Fibroblast of pulmonary artery (primary cell): ENCODE measurements at regions not wholly inside any gene's neighbourhood (a gene's known extent, or its start where the extent isn't known, plus 50 kb on each side); places are given as distances from the start of the nearest gene placed in this dataset.

Experiments used
- DNase-seq: peaks from one replicate; pipeline ENCODE4 v3.0.0-alpha.2; 2010; ENCODE audit warnings: low read depth
- H3K4me3 ChIP-seq: replicated peaks from 2 replicates; pipeline ENCODE4 v1.5.1; 2011; ENCODE audit warnings: low read depth, mild to moderate bottlenecking, control low read depth, low read length, moderate library complexity
- TF ChIP-seq, protein P1 (sequence below): IDR thresholded peaks from 2 replicates; pipeline ENCODE4 v1.5.1; 2011; ENCODE audit warnings: mild to moderate bottlenecking, control low read depth, low read length, inconsistent platforms; ENCODE audit errors: missing control alignments

DNA sequence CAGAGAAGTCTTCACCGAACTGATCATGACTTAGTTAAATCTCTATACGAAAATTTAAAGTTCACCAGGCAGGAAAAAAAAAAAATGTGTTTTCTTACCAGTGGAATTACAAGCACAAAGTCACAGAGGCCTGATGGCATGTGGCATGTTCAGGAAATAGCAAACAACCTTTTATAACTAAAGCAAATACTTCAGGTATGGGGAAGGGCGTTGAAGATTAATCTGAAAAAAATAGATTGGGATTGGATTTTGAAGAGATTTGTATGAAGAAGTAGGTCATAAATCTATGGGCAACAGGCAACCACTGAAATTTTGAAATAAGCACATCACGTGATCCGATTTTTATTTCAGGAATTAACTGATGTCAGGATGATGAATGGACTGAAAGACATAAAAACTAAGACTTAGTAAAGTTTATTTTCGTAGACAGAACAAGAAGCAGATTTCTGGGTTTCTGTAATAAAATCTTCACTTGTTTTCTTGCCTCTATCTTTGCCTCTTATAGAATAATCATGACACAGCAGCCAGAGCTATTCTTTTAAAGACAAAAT lies 295.9 kb upstream of the ADGRL4 start:
- no peak overlapping the region for H3K4me3 ChIP-seq
- TF ChIP-seq, protein P1, sequence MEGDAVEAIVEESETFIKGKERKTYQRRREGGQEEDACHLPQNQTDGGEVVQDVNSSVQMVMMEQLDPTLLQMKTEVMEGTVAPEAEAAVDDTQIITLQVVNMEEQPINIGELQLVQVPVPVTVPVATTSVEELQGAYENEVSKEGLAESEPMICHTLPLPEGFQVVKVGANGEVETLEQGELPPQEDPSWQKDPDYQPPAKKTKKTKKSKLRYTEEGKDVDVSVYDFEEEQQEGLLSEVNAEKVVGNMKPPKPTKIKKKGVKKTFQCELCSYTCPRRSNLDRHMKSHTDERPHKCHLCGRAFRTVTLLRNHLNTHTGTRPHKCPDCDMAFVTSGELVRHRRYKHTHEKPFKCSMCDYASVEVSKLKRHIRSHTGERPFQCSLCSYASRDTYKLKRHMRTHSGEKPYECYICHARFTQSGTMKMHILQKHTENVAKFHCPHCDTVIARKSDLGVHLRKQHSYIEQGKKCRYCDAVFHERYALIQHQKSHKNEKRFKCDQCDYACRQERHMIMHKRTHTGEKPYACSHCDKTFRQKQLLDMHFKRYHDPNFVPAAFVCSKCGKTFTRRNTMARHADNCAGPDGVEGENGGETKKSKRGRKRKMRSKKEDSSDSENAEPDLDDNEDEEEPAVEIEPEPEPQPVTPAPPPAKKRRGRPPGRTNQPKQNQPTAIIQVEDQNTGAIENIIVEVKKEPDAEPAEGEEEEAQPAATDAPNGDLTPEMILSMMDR, result no peak
- DNase-seq, result no peak

DNA sequence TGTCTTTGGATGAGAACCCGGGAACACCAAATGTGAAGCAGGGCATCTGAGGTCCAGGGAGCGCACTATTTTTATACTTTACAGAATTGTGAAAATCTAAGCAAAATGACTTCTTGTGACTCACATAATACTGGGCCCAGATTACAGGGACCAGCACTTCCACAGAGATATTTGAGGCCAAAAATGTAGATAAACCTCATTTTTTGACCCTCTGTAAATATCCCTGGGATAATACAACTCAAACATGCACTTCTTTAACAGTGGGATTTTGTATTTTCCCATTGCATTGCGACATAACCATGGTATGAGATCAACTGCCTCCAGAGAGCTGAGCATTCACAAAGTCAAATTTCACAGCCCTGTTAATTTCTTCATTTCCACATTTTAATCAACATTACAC lies 289.4 kb upstream of the ADGRL4 start:
- TF ChIP-seq, protein P1, result no peak
- no peak overlapping the region for H3K4me3 ChIP-seq
- DNase-seq, result peak; percentile 70

DNA sequence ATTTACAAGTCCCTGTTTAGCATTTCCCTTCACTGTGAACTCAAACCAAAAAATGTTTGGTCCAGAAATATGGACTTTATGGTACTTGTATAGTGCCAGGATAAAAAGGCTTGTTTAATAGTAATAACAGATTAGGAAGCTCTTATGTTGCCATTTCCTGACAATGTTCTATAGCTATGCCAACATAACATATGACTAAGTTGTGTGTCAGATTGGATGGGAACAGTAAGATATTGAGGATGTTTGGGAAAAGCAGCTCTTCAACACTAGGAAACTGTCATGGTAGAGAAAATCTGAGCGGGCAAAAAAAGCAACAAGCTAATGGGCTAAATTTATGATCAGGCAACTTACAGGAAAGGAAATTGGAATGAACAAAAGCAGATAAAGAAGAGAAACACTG lies 287.1 kb upstream of the ADGRL4 start:
- peak; percentile 83 for DNase-seq
- H3K4me3 ChIP-seq, result no peak overlapping the region
- TF ChIP-seq, protein P1, result no peak

DNA sequence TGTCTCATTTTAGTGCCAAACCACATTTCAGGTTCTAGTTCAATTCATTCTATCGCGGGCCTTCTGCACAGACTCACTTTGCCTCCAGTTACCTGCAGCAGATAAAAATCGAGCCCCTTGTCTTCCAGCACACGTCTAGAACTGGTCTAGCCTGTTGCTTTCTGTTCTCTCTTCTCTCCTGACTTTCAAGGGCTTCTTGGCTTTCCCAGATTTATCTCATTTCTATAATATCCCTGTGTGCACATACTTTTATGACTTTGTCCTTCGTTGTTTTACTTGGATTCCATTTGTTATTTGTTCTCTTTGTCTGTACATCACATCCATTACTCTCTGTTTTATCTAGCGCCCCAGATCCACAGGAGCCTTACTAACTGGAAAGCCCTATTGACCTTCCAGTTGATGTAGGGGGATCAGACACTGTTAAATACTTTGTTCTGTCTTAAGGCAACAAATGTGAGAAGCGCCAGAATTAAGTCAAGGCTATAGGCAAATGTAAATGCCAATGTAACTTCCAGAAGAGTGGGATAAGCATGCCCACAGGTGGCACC lies 284.5 kb upstream of the ADGRL4 start:
- TF ChIP-seq, protein P1, result no peak
- no peak for DNase-seq
- H3K4me3 ChIP-seq, result no peak overlapping the region

DNA sequence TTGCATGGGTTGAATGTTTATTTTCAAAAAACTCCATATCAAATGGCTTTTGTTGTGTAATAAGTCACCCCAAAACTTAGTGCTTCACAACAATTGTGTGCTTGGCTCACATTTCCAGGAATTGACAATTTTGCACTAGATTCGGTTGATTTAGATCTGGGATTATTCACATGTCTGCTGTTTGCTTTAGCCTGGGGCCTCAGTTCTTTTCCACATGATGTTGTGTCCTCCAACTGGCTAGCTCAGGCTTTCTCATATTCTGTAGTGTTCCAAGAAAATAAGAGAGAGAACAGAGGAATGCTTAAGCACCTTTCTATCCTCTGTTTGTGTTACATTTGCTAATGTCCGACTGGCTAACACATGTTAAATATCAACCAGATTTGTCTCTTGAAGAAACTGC lies 281.5 kb upstream of the ADGRL4 start:
- TF ChIP-seq, protein P1, result no peak
- DNase-seq, result no peak
- no peak overlapping the region for H3K4me3 ChIP-seq

DNA sequence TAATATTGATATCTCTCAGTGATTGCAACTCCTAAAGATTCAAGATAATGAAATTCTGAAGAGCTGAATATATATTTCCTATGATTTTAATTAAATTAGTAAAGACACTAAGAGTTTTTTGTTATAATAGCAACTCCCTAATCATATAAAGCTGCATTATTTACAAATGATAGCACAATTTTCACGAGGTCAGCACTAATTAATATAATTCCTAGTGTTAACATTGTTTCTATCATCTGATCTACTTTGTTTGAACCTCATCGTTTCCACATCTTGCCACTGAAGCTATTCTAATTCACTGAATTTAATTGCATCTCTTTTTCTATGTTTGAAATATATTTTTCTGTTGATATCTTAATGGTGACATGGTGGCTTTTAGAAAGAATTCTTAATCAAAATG lies 279.1 kb upstream of the ADGRL4 start:
- no peak for DNase-seq
- TF ChIP-seq, protein P1, result no peak
- H3K4me3 ChIP-seq, result no peak overlapping the region

GRCh38 chr1:79283451-79283850 lies 276.9 kb upstream of the ADGRL4 start:
- H3K4me3 ChIP-seq, result no peak overlapping the region
- TF ChIP-seq, protein P1, result no peak
- no peak for DNase-seq
